ENCODE measurements at regions not wholly inside any gene's neighbourhood (a gene's known extent, or its start where the extent isn't known, plus 50 kb on each side); places are given as distances from the start of the nearest gene placed in this dataset.

- no peak for TF ChIP-seq CHD1 (IDR thresholded peaks at IDR 0.05; ENCODE audit: low read length)
- TF ChIP-seq FOXP1 (CRISPR knock-in tag; IDR thresholded peaks at IDR 0.05) = no peak
- TF ChIP-seq HOMEZ (CRISPR knock-in tag; IDR thresholded peaks at IDR 0.05) = no peak
- TF ChIP-seq GABPA (tag; conservative IDR thresholded peaks at IDR 0.05; ENCODE audit: low read depth) = no peak
- TF ChIP-seq PURB (CRISPR knock-in tag; IDR thresholded peaks at IDR 0.05; ENCODE audit: low read depth) = no peak
- no peak for TF ChIP-seq CHCHD3 (CRISPR knock-in tag; IDR thresholded peaks at IDR 0.05)
- TF ChIP-seq NKRF (IDR thresholded peaks at IDR 0.05; ENCODE audit: borderline replicate concordance) = no peak
- TF ChIP-seq CREM (IDR thresholded peaks at IDR 0.05; ENCODE audit: low read depth) = no peak
- no peak for TF ChIP-seq CTCF (IDR thresholded peaks at IDR 0.05 in 2 of 3, conservative IDR thresholded peaks at IDR 0.05 in 1 of 3; ENCODE audit: insufficient read depth in 2 of 3, low read depth in 1 of 3, low read length in 3 of 3)
- TF ChIP-seq SMAD4 (CRISPR knock-in tag; conservative IDR thresholded peaks at IDR 0.05) = no peak
- no peak for TF ChIP-seq ZBTB33 (CRISPR knock-in tag; IDR thresholded peaks at IDR 0.05)
- TF ChIP-seq POLR2AphosphoS5 (IDR thresholded peaks at IDR 0.05; ENCODE audit: control insufficient read depth, insufficient read depth, low read depth, low read length) = no peak
- no peak for TF ChIP-seq THRAP3 (IDR thresholded peaks at IDR 0.05; ENCODE audit: borderline replicate concordance)
Measured at GRCh38 chr3:6716420-6716819, 144.5 kb upstream of the GRM7 start.
